BLaER1 (cell line): ENCODE measurements at regions not wholly inside any gene's neighbourhood (a gene's known extent, or its start where the extent isn't known, plus 50 kb on each side); places are given as distances from the start of the nearest gene placed in this dataset.

ENCODE experiments used
- H3K27ac ChIP-seq: shearing (Covaris generic); formaldehyde crosslinking; 2 replicates; pipeline ENCODE4 v1.8.1; 2022
- H3K27me3 ChIP-seq: shearing (Covaris generic); formaldehyde crosslinking; 2 replicates; pipeline ENCODE4 v1.8.1; 2022
- H3K36me3 ChIP-seq: shearing (Covaris generic); formaldehyde crosslinking; 2 replicates; pipeline ENCODE4 v1.8.1; 2022
- H3K4me1 ChIP-seq: shearing (Covaris generic); formaldehyde crosslinking; 2 replicates; pipeline ENCODE4 v1.8.1; 2022
- H3K4me2 ChIP-seq: shearing (Covaris generic); formaldehyde crosslinking; 2 replicates; pipeline ENCODE4 v1.8.1; 2022
- H3K4me3 ChIP-seq: shearing (Covaris generic); formaldehyde crosslinking; 2 replicates; pipeline ENCODE4 v1.8.1; 2022
- H3K9ac ChIP-seq: shearing (Covaris generic); formaldehyde crosslinking; 2 replicates; pipeline ENCODE4 v1.8.1; 2022
- H3K9me3 ChIP-seq: shearing (Covaris generic); formaldehyde crosslinking; 2 replicates; pipeline ENCODE4 v1.8.1; 2022
- H4K20me1 ChIP-seq: shearing (Covaris generic); formaldehyde crosslinking; 2 replicates; pipeline ENCODE4 v1.8.1; 2022
- Cebpa-rat ChIP-seq: shearing (Covaris generic); IDR thresholded peaks from 2 replicates; pipeline ENCODE4 v1.8.1; 2022

- no peak for TF ChIP-seq Cebpa-rat
- Histone ChIP-seq H3K4me1 (no peaks in the 10 kb centered on the region), H3K4me3 (no peak overlapping the region), H3K4me2 (no peak overlapping the region), H3K9ac (no peak overlapping the region), H3K36me3 (no peaks in the 10 kb centered on the region), H4K20me1 (no peaks in the 10 kb centered on the region), H3K9me3 (no peaks in the 10 kb centered on the region), H3K27ac (no peak overlapping the region), H3K27me3 (no peaks in the 10 kb centered on the region)
Measured at GRCh38 chr11:79830446-79830845, 389.6 kb upstream of the TENM4 start.

DNA sequence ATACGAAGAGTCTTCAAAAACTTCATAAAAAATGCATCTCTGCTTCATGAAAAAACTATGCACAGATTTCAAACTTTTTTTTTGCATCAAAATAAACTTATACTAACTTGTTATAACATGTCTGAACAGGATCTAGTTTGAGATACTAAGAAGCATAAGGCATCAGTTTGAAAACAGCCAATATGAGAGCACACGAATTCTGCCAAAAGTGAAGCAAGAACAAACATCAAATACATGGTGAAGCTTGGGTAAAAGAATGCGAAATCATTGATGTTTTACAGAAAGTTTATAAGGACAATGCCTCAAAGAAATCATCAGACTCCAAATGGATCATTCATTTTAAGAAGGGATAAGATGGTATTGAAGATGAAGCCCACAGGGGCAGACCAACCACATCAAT lies 389.1 kb upstream of the TENM4 start:
- no peak overlapping the region for H3K9ac ChIP-seq
- no peak overlapping the region for H3K27ac ChIP-seq

DNA sequence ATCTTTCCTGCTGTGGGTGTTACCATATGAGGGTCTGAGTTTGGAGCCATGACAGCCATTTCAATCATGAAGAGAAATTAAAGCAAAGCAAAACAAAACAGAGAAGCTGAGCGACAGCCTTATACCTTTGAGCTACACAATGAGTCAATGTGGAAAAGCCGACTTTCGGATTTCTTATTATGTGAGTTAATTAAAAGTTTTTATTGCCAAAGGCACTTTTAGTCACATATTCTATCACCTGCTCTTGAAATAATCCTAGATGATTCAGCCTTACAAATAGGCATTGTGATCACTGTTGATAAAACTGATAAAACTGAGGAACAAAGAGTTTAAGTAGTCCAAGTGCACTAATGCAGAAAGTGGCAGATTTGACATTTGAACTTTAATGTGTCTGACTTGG lies 381.9 kb upstream of the TENM4 start:
- no peak overlapping the region for H3K27ac ChIP-seq
- no peak overlapping the region for H3K4me3 ChIP-seq
- H3K27me3 ChIP-seq: no peaks in the 10 kb centered on the region
- no peak overlapping the region for H3K4me2 ChIP-seq
- no peak for TF ChIP-seq Cebpa-rat
- no peaks in the 10 kb centered on the region for H4K20me1 ChIP-seq
- no peak overlapping the region for H3K9ac ChIP-seq
- no peaks in the 10 kb centered on the region for H3K36me3 ChIP-seq
- no peaks in the 10 kb centered on the region for H3K4me1 ChIP-seq
- no peaks in the 10 kb centered on the region for H3K9me3 ChIP-seq

More for the DNA sequence above, 389.1 kb upstream of the TENM4 start:
- H3K4me1 ChIP-seq: no peaks in the 10 kb centered on the region
- H3K27me3 ChIP-seq: no peaks in the 10 kb centered on the region
- H3K4me3 ChIP-seq: no peak overlapping the region
- no peaks in the 10 kb centered on the region for H3K36me3 ChIP-seq
- no peaks in the 10 kb centered on the region for H3K9me3 ChIP-seq
- H3K4me2 ChIP-seq: no peak overlapping the region
- H4K20me1 ChIP-seq: no peaks in the 10 kb centered on the region
- TF ChIP-seq Cebpa-rat: no peak

DNA sequence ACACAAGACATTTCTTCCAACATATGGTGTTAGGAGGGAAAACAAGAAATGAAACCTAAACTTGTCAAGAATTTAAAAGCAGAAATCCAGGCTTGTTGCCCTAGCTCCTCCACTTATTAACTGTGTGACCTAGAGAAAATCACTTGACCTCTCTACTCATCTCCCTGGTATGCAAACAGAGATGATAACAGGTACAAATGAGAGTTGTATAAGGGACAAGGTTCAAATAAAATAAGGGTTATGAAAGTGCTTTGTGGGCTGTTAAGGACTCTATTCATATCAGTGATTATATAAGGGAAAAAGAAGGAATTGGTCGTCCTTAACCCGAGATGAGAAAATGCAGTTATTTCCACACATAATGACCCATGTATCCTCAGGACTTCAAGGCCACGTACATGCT lies 372.7 kb upstream of the TENM4 start:
- Histone ChIP-seq H3K9ac (no peak overlapping the region), H3K36me3 (no peaks in the 10 kb centered on the region), H3K4me1 (no peaks in the 10 kb centered on the region), H3K27me3 (no peaks in the 10 kb centered on the region), H4K20me1 (no peaks in the 10 kb centered on the region), H3K4me2 (no peak overlapping the region), H3K27ac (no peak overlapping the region), H3K4me3 (no peak overlapping the region), H3K9me3 (no peaks in the 10 kb centered on the region)
- TF ChIP-seq Cebpa-rat: no peak

DNA sequence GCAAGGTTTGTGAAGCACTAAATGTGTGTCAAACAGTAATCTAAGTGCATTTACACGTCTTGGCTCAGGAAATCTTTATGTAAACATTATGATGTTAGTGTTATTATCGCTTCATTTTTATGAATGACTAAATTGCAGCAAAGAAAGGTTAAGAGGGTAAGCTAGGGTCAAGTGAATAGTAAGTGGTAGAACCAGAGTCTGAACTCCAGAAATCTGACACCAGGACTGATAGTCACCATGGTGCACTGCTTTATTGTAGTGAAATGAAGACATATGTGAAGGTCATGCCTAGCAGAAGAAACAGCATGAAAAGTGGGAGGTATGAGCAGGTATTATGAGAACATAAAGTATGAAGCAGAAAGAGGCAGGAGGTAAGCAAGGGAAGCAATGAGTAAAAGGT lies 368.7 kb upstream of the TENM4 start:
- H3K27me3 ChIP-seq: no peaks in the 10 kb centered on the region
- no peak overlapping the region for H3K4me2 ChIP-seq
- no peak overlapping the region for H3K9ac ChIP-seq
- H3K4me1 ChIP-seq: no peaks in the 10 kb centered on the region
- no peak overlapping the region for H3K27ac ChIP-seq
- no peaks in the 10 kb centered on the region for H3K9me3 ChIP-seq
- H3K36me3 ChIP-seq: no peaks in the 10 kb centered on the region
- no peaks in the 10 kb centered on the region for H4K20me1 ChIP-seq
- no peak for TF ChIP-seq Cebpa-rat
- H3K4me3 ChIP-seq: no peak overlapping the region

DNA sequence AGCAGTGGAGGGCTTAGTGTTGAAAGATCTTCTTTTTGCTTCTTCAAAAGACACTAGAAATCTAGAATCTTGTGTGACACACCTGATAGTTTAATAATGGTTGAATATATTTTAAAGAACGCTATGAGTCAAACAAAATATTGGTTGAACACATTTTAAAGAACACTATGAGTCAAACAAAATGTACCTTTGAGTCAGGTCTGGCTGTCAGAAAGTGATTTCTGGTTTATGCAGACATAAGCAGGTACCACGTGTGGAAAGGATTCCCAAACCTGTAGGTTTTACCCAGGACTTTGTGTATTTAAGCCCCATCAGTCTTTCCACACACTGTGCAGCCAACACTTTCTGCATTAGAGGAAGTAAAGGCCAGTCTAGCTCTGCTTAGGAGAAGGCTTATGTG lies 366.7 kb upstream of the TENM4 start:
- no peak overlapping the region for H3K27ac ChIP-seq
- TF ChIP-seq Cebpa-rat: no peak
- no peaks in the 10 kb centered on the region for H3K27me3 ChIP-seq
- peaks cover 9% of the 10 kb centered on the region for H3K9me3 ChIP-seq
- H3K9ac ChIP-seq: no peak overlapping the region
- no peak overlapping the region for H3K4me3 ChIP-seq
- no peak overlapping the region for H3K4me2 ChIP-seq
- H4K20me1 ChIP-seq: no peaks in the 10 kb centered on the region
- H3K36me3 ChIP-seq: no peaks in the 10 kb centered on the region
- H3K4me1 ChIP-seq: no peaks in the 10 kb centered on the region

DNA sequence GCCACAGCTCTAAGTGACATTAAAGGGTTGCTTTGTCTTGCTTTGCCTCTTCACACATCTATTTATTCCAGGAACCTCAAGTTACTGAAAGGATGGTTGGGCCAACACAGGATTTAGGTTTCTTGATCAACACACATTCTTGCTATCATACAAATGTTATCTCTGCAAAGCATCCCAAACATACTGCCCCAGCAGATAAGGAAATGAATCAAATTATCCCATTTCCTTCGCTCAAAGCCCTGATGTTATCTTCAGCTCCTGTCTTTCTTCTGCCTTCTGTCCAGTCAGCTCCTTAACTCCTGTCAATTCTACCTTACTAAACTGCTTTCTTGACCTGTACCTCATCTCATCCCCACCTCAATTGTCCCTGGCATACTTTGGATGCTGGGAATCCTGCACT lies 355.9 kb upstream of the TENM4 start:
- Histone ChIP-seq H4K20me1 (no peaks in the 10 kb centered on the region), H3K4me2 (no peak overlapping the region), H3K4me1 (no peaks in the 10 kb centered on the region), H3K27me3 (no peaks in the 10 kb centered on the region), H3K9ac (no peak overlapping the region), H3K36me3 (no peaks in the 10 kb centered on the region), H3K27ac (no peak overlapping the region), H3K4me3 (no peak overlapping the region), H3K9me3 (no peaks in the 10 kb centered on the region)
- TF ChIP-seq Cebpa-rat: no peak

GRCh38 chr11:79794484-79795393 lies 353.9 kb upstream of the TENM4 start:
- Histone ChIP-seq H3K4me3 (no peak overlapping the region), H3K27ac (no peak overlapping the region), H3K9me3 (no peaks in the 10 kb centered on the region), H3K36me3 (no peaks in the 10 kb centered on the region), H3K9ac (no peak overlapping the region), H3K4me2 (no peak overlapping the region), H3K27me3 (no peaks in the 10 kb centered on the region), H3K4me1 (no peaks in the 10 kb centered on the region), H4K20me1 (no peaks in the 10 kb centered on the region)
- TF ChIP-seq Cebpa-rat: no peak

DNA sequence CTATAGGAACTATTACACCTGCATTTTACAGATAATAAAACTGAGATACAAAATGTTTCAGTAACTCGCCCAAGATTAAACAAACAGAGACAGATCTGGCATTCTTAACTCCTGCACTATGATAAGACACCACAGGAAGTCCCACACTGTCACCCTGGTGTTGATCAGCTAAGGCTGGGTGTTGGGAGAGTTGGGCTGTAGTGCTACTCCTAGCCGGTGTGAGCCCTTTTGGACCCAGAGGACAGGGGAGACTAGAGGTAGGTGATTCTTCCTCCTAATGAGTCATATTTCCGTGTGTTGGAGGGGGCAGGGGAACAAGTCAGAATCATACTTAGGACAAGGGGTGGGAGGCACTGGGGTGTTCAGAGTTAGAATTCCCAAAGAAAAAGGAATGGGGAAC lies 353.2 kb upstream of the TENM4 start:
- Histone ChIP-seq H3K9ac (no peak overlapping the region), H3K4me1 (no peaks in the 10 kb centered on the region), H3K27ac (no peak overlapping the region), H3K27me3 (no peaks in the 10 kb centered on the region), H3K36me3 (no peaks in the 10 kb centered on the region), H3K9me3 (no peaks in the 10 kb centered on the region), H3K4me2 (no peak overlapping the region), H4K20me1 (no peaks in the 10 kb centered on the region), H3K4me3 (no peak overlapping the region)
- TF ChIP-seq Cebpa-rat: no peak

DNA sequence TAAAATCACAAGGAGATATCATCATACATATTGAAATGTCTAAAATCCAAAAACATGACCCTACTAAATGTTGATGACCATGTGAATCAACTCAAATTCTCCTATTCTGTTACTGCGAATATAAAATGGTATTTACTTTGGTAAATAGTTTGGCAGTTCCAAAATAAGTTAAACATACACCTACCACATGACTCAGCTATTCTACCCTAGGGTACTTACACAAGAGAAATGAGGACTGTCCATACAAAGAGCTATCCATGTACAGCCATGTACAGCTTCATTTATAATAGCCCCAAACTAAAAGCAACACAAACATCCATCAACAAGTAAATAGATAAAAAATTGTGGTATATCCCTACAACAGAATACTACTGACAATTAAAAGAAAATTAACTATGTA lies 346.1 kb upstream of the TENM4 start:
- H3K9me3 ChIP-seq: no peaks in the 10 kb centered on the region
- no peaks in the 10 kb centered on the region for H3K4me1 ChIP-seq
- no peaks in the 10 kb centered on the region for H3K27me3 ChIP-seq
- H4K20me1 ChIP-seq: no peaks in the 10 kb centered on the region
- no peak for TF ChIP-seq Cebpa-rat
- no peak overlapping the region for H3K27ac ChIP-seq
- no peaks in the 10 kb centered on the region for H3K36me3 ChIP-seq
- no peak overlapping the region for H3K4me2 ChIP-seq
- H3K4me3 ChIP-seq: no peak overlapping the region
- no peak overlapping the region for H3K9ac ChIP-seq
